IMR-90 (cell line): ENCODE measurements at regions not wholly inside any gene's neighbourhood (a gene's known extent, or its start where the extent isn't known, plus 50 kb on each side); places are given as distances from the start of the nearest gene placed in this dataset.

Experiments
- ATAC-seq: fragments of 200-7000 bp; cut with Tn5 transposase; 2 replicates; pipeline ENCODE4 v1.9.1; 2020; ENCODE audit warnings: low read depth, mild to moderate bottlenecking, moderate library complexity
- BruUV-seq: library from RNA; stranded (reverse); fragments of 400-500 nt; replicated peaks from 2 replicates; lab custom pipeline; 2021; lab: Mats Ljungman, UMichigan
- CTCF ChIA-PET: fragments of 300-600 bp; formaldehyde crosslinking; extraction: SDS; loops from one replicate; lab custom pipeline; 2021; ENCODE audit warnings: antibody characterized with exemption; lab: Yijun Ruan, JAX
- POLR2A ChIA-PET: fragments of 300-600 bp; sonication (Branson Sonifier 250); formaldehyde crosslinking; loops from one replicate; lab custom pipeline; 2022; ENCODE audit warnings: antibody characterized with exemption; ENCODE audit not compliant: unreplicated experiment; lab: Charles Lee
- DNase-seq: peaks from one replicate; pipeline ENCODE4 v3.0.0; 2013
- H2AFZ ChIP-seq: replicated peaks from 2 replicates; pipeline ENCODE3; 2013; ENCODE audit warnings: low read length, mild to moderate bottlenecking; ENCODE audit not compliant: poor library complexity
- H2AK5ac ChIP-seq: 2 replicates; pipeline ENCODE4 v1.6.1; 2013; ENCODE audit warnings: low read depth, low read length, inconsistent platforms
- H2AK9ac ChIP-seq: replicated peaks from 2 replicates; pipeline ENCODE3; 2013; ENCODE audit warnings: mild to moderate bottlenecking, low read depth, low read length, moderate library complexity; ENCODE audit not compliant: poor library complexity
- H2BK120ac ChIP-seq: 2 replicates; pipeline ENCODE4 v1.6.1; 2013; ENCODE audit warnings: low read depth, low read length, inconsistent platforms
- H2BK15ac ChIP-seq: 3 replicates; pipeline ENCODE4 v1.6.1; 2013; ENCODE audit warnings: low read depth, low read length, inconsistent platforms
- H2BK20ac ChIP-seq: 2 replicates; pipeline ENCODE4 v1.6.1; 2013; ENCODE audit warnings: low read depth, mild to moderate bottlenecking, inconsistent platforms, low read length, moderate library complexity
- H2BK5ac ChIP-seq: 2 replicates; pipeline ENCODE4 v1.6.1; 2013; ENCODE audit warnings: mild to moderate bottlenecking, low read depth, low read length, inconsistent platforms; ENCODE audit not compliant: poor library complexity, severe bottlenecking
- H3K14ac ChIP-seq: replicated peaks from 2 replicates; pipeline ENCODE4 v1.6.1; 2013; ENCODE audit warnings: low read depth, low read length, inconsistent platforms
- H3K18ac ChIP-seq: 2 replicates; pipeline ENCODE4 v1.6.1; 2013; ENCODE audit warnings: low read depth, low read length, control low read depth
- H3K23ac ChIP-seq: 2 replicates; pipeline ENCODE4 v1.6.1; 2013; ENCODE audit warnings: low read depth, low read length, inconsistent platforms
- H3K27ac ChIP-seq: 2 replicates; pipeline ENCODE4 v1.5.1; 2013; ENCODE audit warnings: mild to moderate bottlenecking, control low read depth, low read length; ENCODE audit not compliant: insufficient read depth
- H3K27me3 ChIP-seq: 2 replicates; pipeline ENCODE4 v1.6.1; 2013; ENCODE audit warnings: low read length; ENCODE audit not compliant: control insufficient read depth, insufficient read depth
- H3K36me3 ChIP-seq: 2 replicates; pipeline ENCODE4 v1.6.1; 2013; ENCODE audit warnings: low read length, mixed read lengths; ENCODE audit not compliant: control insufficient read depth, insufficient read depth
- H3K4ac ChIP-seq: 2 replicates; pipeline ENCODE4 v1.6.1; 2013; ENCODE audit warnings: low read depth, low read length, inconsistent platforms
- H3K4me1 ChIP-seq: 2 replicates; pipeline ENCODE4 v1.6.1; 2013; ENCODE audit warnings: low read length, mixed read lengths; ENCODE audit not compliant: control insufficient read depth, insufficient read depth
- H3K4me2 ChIP-seq: 2 replicates; pipeline ENCODE4 v1.6.1; 2013; ENCODE audit warnings: low read depth, mild to moderate bottlenecking, control low read depth, low read length, moderate library complexity
- H3K4me3 ChIP-seq: 2 replicates; pipeline ENCODE4 v1.5.1; 2013; ENCODE audit warnings: low read depth, mild to moderate bottlenecking, control low read depth, low read length, moderate library complexity; ENCODE audit not compliant: insufficient read depth
- H3K56ac ChIP-seq: 2 replicates; pipeline ENCODE4 v1.6.1; 2013; ENCODE audit warnings: low read length, inconsistent platforms; ENCODE audit not compliant: insufficient read depth; ENCODE audit errors: extremely low read depth
- H3K79me1 ChIP-seq, 2 experiments: 2 replicates each; pipeline ENCODE4 v1.6.1; 2013; ENCODE audit warnings: low read length in 2 of 2, inconsistent platforms in 1 of 2, low read depth in 1 of 2
- H3K9ac ChIP-seq: 2 replicates; pipeline ENCODE4 v1.6.1; 2013; ENCODE audit warnings: low read depth, low read length, control low read depth
- H3K9me1 ChIP-seq: 2 replicates; pipeline ENCODE4 v1.6.1; 2013; ENCODE audit warnings: low read length, inconsistent platforms; ENCODE audit not compliant: insufficient read depth
- H3K9me3 ChIP-seq: 2 replicates; pipeline ENCODE4 v1.6.1; 2013; ENCODE audit warnings: low read length; ENCODE audit not compliant: control insufficient read depth, insufficient read depth
- H4K20me1 ChIP-seq: 2 replicates; pipeline ENCODE4 v1.6.1; 2013; ENCODE audit warnings: low read length, inconsistent platforms; ENCODE audit not compliant: insufficient read depth
- H4K5ac ChIP-seq: 2 replicates; pipeline ENCODE4 v1.6.1; 2013; ENCODE audit warnings: mild to moderate bottlenecking, low read depth, low read length, control low read depth
- H4K8ac ChIP-seq, 2 experiments: 2 replicates each; pipeline ENCODE4 v1.6.1; 2013; ENCODE audit warnings: low read depth in 2 of 2, low read length in 2 of 2, control low read depth in 1 of 2, inconsistent platforms in 1 of 2
- H4K91ac ChIP-seq: 2 replicates; pipeline ENCODE4 v1.6.1; 2013; ENCODE audit warnings: low read depth, low read length, inconsistent platforms; ENCODE audit not compliant: insufficient read depth
- BHLHE40 ChIP-seq: fragments of 150-350 bp; IDR thresholded peaks from 2 replicates; pipeline ENCODE4 v1.6.1; 2016; ENCODE audit warnings: mild to moderate bottlenecking, low read depth, low read length
- CEBPB ChIP-seq: IDR thresholded peaks from 2 replicates; pipeline ENCODE4 v1.6.1; 2012; ENCODE audit warnings: low read depth, low read length, improper control_type of control experiment
- CHD1 ChIP-seq: IDR thresholded peaks from 2 replicates; pipeline ENCODE4 v1.6.1; 2012; ENCODE audit warnings: low read depth, low read length, improper control_type of control experiment
- NFE2L2 ChIP-seq: fragments of 150-350 bp; IDR thresholded peaks from 2 replicates; pipeline ENCODE4 v1.6.1; 2016; ENCODE audit warnings: low read depth, mild to moderate bottlenecking, low read length
- RFX5 ChIP-seq: IDR thresholded peaks from 2 replicates; pipeline ENCODE4 v1.8.0; 2012; ENCODE audit warnings: low read depth, mild to moderate bottlenecking, low read length, moderate library complexity
- SMC3 ChIP-seq: fragments of 150-350 bp; IDR thresholded peaks from 2 replicates; pipeline ENCODE4 v1.6.1; 2016; ENCODE audit warnings: low read depth, mild to moderate bottlenecking, antibody characterized with exemption, low read length, moderate library complexity
- USF2 ChIP-seq: fragments of 150-350 bp; IDR thresholded peaks from 2 replicates; pipeline ENCODE4 v1.6.1; 2017; ENCODE audit warnings: mild to moderate bottlenecking, antibody characterized with exemption, low read length, low read depth
- WGBS, 2 experiments: methylation state at CpG; one replicate each; pipeline versions ENCODE4 v1.1.5 to v1.1.7; 2013; ENCODE audit warnings: missing lambda C conversion rate in 2 of 2; ENCODE audit not compliant: insufficient read length in 1 of 2; ENCODE audit errors: extremely low coverage in 2 of 2; 5-methylcytosine and 5-hydroxymethylcytosine counted together
- dilution Hi-C: fragments of 300-500 bp; cut with HindIII; formaldehyde crosslinking; loops from one replicate; pipeline ENCODE4 v1.14.3; 2018; ENCODE audit warnings: low sequenced_read_pairs; ENCODE audit not compliant: unreplicated experiment
- in situ Hi-C: fragments of 300-500 bp; cut with MboI; formaldehyde crosslinking; loops from 3 replicates; pipeline ENCODE4 v1.14.3; 2019; ENCODE audit warnings: low sequenced_read_pairs, inconsistent platforms, mixed read lengths
- intact Hi-C: fragments of 100-400 bp; cut with micrococcal nuclease; formaldehyde crosslinking; loops from 2 replicates; pipeline ENCODE4 v1.10.0; 2022

- Histone ChIP-seq H3K36me3 (no peaks in the 10 kb centered on the region), H3K9me1 (peaks cover 28% of the 10 kb centered on the region), H3K4me3 (no peak overlapping the region), H2AK5ac (peak overlapping the region; percentile 95), H3K9ac (no peak overlapping the region), H4K5ac (peak overlapping the region; percentile 83), H3K23ac (peak overlapping the region; percentile 46; the same call in 1 of the 2 replicates), H4K8ac (peak overlapping the region; percentile 37 to 77; a peak in 3 of 4 replicates), H3K4me1 (peaks cover 45% of the 10 kb centered on the region), H3K79me1 (peaks cover 0 to 18% of the 10 kb centered on the region in 2 experiments; a peak in 1 of 4 replicates), H2BK20ac (peak overlapping the region; percentile 84), H4K91ac (peak overlapping the region; percentile 86), H3K4ac (peak overlapping the region; percentile 94), H4K20me1 (no peaks in the 10 kb centered on the region), H3K4me2 (no peak overlapping the region), H2AFZ (no peak overlapping the region), H2AK9ac (no peak overlapping the region), H3K56ac (0 out of 2 replicates have a peak overlapping the region, but pooled peaks have one; percentile 18), H2BK120ac (peak overlapping the region; percentile 96), H3K27me3 (no peaks in the 10 kb centered on the region), H2BK15ac (peak overlapping the region; percentile 79; the same call in 2 of the 3 replicates), H3K27ac (peak overlapping the region; percentile 41), H3K14ac (peak overlapping the region; percentile 62), H3K9me3 (no peaks in the 10 kb centered on the region), H3K18ac (peak overlapping the region; percentile 28), H2BK5ac (peak overlapping the region; percentile 91)
- DNase-seq (no peak), ATAC-seq (no peak)
- in situ Hi-C loops: no loop called here
- BruUV-seq: no TSS peak
- intact Hi-C loops: no loop called here
- POLR2A ChIA-PET: no interaction called here
- dilution Hi-C loops: no loop called here
- WGBS, 2 experiments: 98% methylated on average over 5 of the region's 7 CpGs; no CpG with 5 or more reads in 1 of the 2 experiments
- CTCF ChIA-PET: no interaction called here
- TF ChIP-seq NFE2L2 (no peak), CHD1 (no peak), BHLHE40 (no peak), SMC3 (no peak), USF2 (no peak), RFX5 (no peak), CEBPB (no peak)
Observed at GRCh38 chr1:234985007-234985370, 143.6 kb downstream of the TOMM20 start.
